ENCODE measurements at regions not wholly inside any gene's neighbourhood (a gene's known extent, or its start where the extent isn't known, plus 50 kb on each side); places are given as distances from the start of the nearest gene placed in this dataset.

DNA sequence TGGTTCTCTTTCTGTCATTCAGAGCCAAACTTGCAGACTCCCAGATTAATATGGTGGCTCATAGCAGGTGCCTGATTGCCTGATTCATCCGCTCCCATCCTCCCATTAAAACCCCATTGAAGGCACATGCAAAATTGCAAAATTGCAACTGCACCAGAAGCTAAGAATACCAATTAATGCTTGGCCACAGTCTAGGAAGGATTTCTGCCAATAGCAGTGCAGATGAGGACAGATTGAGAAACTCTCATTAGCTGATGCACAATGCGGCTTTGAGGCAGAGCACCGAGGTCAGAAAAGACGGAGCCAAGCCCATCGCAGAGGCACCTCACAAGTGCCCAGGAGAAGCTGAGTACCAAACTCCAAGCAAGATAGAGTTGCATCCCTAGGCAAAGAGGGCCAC lies 172.8 kb downstream of the ARL4C start:
- TF ChIP-seq, protein P1, sequence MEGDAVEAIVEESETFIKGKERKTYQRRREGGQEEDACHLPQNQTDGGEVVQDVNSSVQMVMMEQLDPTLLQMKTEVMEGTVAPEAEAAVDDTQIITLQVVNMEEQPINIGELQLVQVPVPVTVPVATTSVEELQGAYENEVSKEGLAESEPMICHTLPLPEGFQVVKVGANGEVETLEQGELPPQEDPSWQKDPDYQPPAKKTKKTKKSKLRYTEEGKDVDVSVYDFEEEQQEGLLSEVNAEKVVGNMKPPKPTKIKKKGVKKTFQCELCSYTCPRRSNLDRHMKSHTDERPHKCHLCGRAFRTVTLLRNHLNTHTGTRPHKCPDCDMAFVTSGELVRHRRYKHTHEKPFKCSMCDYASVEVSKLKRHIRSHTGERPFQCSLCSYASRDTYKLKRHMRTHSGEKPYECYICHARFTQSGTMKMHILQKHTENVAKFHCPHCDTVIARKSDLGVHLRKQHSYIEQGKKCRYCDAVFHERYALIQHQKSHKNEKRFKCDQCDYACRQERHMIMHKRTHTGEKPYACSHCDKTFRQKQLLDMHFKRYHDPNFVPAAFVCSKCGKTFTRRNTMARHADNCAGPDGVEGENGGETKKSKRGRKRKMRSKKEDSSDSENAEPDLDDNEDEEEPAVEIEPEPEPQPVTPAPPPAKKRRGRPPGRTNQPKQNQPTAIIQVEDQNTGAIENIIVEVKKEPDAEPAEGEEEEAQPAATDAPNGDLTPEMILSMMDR (conservative IDR thresholded peaks at IDR 0.05; ENCODE audit: low read length) = no peak
- TF ChIP-seq EZH2phosphoT487 (IDR thresholded peaks at IDR 0.05; ENCODE audit: borderline replicate concordance) = no peak

Measured in Loucy (cell line).